GF-D8 (cell line): ENCODE measurements at regions not wholly inside any gene's neighbourhood (a gene's known extent, or its start where the extent isn't known, plus 50 kb on each side); places are given as distances from the start of the nearest gene placed in this dataset.

Source experiments
- DNase-seq: peaks from one replicate; lab custom pipeline; 2025; lab: John Stamatoyannopoulos, UW

DNA sequence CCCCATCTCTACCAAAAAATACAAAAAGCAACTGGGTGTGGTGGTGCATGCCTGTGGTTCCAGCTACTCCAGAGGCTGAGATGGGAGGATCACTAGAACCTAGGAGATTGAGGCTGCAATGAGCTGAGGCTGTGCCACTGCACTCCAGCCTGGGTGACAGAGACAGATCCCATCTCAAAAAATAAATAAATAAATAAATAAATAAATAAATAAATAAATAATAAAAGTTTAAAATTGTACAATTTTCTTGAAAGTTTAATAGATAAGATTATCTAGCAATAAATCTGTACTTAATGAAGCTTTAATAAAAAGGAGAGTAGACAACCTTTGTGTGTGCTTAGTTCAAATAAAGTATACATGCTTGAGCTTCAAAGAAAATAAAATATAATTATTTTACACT lies 310.0 kb upstream of the LRIG3 start:
- no peak for DNase-seq

- DNase-seq: no peak
These were observed 298.8 kb upstream of the LRIG3 start for GRCh38 chr12:59219148-59219547.

- DNase-seq: no peak
These were observed 276.7 kb upstream of the LRIG3 start for GRCh38 chr12:59196989-59197388.

DNA sequence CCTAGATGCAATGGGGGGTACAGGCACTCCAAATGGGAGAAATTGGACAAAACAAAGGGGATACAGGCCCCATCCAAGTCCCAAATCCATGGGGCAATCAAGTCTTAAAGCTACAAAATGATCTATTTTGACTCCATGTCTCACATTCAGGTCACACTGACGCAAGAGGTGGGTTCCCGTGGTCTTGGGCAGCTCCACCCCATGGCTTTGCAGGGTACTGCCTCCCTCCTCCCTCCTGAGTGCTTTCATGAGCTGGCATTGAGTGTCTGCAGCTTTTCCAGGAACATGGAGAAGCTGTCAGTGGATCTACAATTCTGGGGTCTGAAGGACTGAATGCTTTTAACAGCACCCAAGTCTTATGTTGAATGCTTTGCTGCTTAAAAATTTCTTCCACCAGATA lies 274.5 kb upstream of the LRIG3 start:
- no peak for DNase-seq

DNA sequence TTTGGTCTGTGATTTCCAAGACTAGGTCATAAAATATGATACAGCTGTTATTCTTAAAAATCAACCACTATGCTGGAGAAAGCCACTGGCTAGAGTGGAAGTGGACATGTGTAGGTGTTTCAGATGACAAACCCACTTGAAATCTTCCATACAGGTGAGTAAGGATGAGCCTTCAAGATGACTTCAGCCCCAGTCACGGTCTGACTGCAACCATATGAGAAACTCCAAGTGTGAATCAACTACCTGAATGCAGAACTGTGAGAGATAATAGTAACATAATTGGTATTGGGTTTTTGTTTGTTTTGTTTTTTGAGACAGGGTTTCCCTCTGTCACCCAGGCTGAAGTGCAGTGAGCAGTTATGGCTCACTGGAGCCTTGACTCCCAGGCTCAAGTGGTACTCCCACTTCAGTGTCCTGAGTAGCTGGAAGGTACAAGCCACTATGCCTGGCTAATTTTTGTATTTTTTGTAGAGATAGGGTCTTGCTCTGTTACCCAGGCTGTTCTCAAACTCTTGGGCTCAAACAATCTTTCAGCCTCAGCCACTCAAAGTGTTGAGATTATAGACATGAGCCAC lies 273.3 kb upstream of the LRIG3 start:
- no peak for DNase-seq

GRCh38 chr12:59191372-59191771 lies 271.1 kb upstream of the LRIG3 start:
- DNase-seq: no peak

- no peak for DNase-seq
These were observed 266.1 kb upstream of the LRIG3 start for GRCh38 chr12:59186451-59186850.

DNA sequence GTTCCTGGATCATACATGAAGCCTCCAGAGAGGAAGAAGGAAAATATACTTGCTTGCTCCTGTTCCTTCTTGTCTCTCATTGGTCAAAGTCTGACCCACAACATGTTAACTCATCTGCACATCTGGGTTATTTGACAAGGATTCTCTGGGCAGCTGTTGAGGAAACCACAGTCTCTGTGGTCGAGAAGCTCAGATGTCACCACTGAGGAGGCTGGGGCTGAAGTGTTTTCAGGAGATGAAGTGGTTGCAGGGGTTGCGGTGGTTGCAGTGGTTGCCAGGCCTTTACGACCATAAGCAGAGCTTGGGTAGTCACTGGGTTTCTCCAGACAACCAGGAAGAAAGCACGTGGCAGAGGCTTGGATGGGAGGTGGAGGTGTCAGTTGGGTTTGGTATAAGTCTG lies 265.0 kb upstream of the LRIG3 start:
- DNase-seq: peak; percentile 61

DNA sequence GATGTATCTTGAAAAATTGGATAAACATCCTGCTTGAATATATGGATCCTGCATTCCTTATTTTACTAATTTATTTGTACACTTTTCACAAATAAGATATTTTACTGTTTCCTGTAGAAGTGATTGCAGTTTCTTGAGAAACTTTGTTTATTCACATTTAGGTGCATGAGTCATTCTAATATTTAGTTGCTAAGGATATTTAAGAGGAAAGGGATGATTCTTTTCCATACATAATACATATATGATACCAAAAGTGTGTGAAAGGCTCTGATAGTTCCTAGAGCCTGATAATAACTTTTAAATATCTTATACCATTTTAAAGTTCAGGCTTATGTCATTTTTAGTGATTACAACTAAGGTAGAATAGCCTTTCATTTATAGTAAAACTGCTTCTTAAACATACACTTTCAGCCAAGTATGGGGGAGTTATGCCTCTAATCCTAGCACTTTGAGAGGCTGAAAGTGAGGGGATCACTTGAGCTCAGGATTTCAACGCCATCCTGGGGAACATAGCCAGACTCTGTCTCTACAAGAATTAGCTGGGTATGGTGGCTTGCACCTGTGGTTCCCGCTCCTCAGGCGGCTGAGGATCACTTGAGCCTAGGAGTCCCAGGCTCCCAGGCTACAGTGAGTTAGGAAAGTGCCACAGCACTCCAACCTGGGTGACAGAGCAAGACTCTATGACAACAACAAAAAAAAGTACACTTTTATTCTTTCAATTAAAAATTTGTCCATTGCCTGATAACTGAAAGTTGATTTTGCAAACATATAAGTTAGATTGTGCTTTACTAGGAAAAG lies 262.6 kb upstream of the LRIG3 start:
- DNase-seq: no peak

DNA sequence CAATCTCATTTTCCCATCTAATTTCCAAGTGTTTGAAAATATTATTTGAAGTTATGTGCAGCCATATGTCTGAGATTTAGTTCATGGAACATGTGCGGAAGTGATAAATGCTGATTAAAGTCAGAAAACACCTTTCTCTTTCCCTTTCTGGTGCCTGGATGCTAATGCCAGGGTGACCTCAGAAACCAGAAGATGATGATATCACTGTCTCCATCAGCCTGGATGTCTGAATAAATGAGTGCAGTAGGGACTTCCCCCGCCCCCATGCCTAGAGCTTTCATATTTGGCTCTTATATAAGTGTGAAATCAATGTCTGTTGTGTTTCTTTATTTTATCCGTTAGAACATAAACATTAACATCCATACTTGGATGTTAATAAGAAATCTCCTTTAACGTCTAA lies 261.9 kb upstream of the LRIG3 start:
- DNase-seq: no peak

DNA sequence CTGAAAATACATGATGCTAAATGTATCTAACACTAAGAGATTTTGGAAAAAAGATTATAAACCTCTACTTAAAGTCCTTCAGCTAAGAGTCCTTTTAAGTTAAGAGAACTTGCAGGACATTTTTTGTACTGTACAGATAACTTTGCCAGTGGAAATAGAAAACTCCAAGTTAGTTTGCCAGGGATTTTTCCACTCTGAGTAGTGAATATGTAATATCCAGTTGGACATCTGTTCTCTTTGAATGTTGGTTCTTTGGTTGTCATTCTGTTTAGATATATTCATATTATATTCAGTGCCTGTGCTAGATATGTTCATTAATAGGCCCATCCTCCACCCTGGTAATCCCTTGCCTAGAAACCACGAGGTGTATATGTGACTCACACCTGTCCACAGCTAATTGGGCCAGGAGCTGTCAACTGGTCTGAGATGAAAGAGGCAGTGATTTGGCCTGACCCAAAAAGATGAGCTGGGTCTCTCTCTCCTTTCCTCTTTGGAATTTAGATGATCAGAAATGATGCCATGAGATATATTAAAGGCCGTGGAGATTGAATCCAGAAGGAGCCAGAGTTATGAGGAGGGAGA lies 261.0 kb upstream of the LRIG3 start:
- no peak for DNase-seq

DNA sequence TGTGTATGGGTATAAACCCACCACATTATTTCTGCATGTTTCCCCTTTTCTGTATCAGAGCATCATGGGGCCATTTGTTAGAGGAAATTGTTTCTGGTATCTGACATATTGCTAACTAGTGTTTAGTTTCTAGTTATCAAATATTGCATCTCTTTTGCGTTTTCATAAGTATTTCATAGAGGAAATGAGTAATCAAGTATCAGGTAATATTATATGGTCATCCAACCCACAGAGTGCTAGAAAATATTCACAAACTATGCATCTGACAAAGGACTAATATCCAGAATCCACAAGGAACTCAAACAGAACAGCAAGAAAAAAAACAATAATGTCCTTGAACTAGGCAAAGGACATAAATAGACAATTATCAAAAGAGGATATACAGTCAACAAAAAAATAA lies 258.9 kb upstream of the LRIG3 start:
- DNase-seq: no peak

GRCh38 chr12:59173695-59174094 lies 253.4 kb upstream of the LRIG3 start:
- no peak for DNase-seq

DNA sequence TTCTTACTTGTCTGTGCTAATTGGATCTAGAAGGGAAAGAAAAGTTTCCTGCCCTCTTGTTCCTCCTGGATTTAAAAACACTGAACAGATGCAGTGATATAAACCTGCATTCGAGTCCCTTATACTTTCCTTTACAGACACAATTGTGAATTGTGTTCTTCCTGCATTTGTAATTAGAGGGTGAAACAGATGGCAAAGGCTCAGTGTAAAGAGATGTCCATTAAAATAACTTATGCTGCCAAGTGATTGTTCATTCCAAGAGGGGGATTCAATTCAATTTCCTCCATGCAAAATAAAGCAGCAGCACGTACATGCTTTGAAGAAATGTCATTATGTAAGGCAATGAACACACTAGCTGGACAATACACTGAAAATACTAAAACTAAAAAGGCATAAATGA lies 248.3 kb upstream of the LRIG3 start:
- DNase-seq: no peak

DNA sequence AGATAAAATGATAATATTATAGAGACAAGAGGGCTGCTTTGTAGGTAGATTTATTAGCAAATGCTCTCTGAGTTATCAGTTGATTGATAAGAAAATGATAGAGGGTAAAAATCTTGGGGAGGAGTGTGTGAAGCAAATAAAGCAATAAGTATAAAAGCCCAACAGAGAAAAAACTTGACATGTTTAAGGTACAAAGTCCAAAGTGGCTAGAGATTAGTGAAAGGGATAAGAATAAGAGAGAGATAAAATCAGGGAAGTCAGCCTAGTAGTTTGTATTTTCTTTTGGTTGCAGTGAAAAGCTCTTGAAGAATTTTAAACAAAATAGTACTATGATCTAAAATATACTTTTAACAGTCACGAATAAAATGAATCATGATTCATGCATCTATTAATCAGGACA lies 246.2 kb upstream of the LRIG3 start:
- DNase-seq: no peak

- no peak for DNase-seq
These were observed 244.9 kb upstream of the LRIG3 start for GRCh38 chr12:59164991-59165718.

GRCh38 chr12:59164226-59164625 lies 243.9 kb upstream of the LRIG3 start:
- no peak for DNase-seq

DNA sequence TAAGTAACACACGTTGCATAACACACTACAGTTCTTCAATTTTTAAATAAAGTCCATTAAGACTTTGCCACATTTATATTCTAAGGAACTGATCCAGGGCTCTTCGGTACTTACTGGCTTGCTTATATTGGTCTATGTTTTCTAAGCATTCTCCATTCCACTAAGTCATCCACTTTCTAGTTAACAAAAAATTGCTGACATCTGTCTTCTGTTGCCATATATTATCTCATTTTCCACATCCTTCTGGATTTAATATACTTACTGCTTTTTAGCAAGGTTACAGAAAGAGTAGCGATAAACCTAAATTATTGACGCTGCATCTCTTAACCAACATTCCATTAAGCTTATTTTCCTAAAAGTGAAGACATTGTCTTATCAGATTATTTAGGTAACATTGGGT lies 238.4 kb upstream of the LRIG3 start:
- no peak for DNase-seq

DNA sequence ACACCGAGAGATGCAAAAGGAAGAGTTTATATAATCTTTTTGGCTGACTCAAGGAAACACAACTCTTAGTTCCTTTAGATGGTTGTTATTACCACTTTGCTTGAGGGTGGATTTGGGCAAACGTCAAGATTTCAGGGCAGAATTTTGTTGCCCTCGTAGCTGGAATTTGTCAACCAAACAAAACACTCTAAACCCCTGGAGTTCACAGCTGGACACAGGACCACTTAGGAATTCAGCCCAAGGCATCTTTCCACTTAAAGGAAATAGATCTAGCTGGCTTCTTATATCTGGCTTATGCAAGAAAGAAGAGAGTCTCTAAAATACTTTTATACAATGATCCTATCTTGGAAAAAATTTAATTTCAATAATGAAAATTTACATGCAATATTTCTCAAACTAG lies 237.8 kb upstream of the LRIG3 start:
- DNase-seq: no peak

DNA sequence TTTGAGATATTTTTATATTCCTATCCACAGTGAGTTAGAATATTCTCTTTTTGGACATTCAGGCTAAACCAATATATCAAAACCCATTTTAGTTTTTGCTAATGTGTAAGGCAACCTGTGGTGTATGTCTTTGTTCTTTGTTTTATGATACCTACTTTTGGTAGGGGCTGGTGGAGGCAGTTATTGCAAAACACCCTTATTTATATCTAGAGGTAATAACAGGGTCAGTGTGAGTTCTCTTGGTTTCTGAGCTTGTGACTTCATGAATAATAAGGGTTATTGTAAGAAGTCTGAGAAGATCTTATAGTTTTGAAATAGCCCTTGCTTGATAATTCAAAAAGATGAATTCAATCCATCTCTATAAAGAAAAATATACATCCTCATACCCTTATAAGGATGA lies 235.1 kb upstream of the LRIG3 start:
- no peak for DNase-seq

- no peak for DNase-seq
These were observed 230.9 kb upstream of the LRIG3 start for GRCh38 chr12:59151243-59151642.

DNA sequence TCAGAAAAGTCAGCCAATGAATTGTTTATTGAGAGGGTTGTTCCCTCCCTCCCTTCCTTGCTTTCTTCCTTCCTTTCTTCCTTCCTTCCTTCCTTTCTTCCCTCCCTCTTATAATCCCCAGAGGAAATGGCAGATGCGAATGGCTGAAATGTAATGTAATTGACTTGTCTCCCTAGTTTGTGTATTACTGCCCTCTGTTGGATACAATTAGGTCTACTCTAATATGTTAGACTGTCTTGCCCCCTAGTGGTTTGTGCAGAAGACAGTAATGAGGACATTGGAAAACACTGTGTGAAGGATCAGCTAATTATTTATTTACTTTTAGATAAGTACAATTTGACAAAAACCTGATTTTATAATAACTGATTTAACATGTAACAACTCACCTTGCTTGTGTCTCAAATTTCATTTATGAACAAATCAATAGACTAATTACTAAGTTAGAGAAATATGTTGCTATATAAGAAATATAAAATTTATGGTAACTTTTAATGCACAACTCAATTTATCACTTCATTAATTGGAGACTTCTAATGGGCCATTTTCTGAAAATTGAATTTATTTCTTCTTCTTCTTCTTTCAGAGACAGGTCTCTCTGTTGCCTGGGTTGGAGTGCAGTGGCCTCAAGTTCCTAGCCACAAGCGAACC lies 229.8 kb upstream of the LRIG3 start:
- DNase-seq: peak; percentile 53

DNA sequence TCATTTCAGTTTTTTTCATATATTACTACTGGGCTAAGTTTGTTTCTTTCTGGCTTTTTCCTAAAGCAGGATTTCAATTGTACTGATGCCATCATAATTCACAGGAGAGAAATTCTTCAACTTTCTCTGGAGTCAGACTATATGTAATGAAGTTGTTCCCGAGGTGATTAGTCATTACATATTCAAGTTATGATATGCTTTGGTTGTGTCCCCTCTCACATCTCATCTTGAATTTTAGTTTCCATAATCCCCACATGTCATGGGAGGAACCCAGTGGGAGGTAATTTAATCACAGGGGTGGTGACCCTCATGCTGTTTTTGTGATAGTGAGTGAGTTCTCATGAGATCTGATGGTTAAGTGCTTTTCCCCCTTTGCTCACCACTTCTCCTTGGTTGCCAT lies 227.5 kb upstream of the LRIG3 start:
- DNase-seq: no peak
